PC-9 (cell line): ENCODE measurements at regions not wholly inside any gene's neighbourhood (a gene's known extent, or its start where the extent isn't known, plus 50 kb on each side); places are given as distances from the start of the nearest gene placed in this dataset.
"Not testable (repeated sequence)": the region's sequence is repeated elsewhere in the genome, so short reads cannot be mapped to it uniquely, and the experiment has no call there.

Experiments
- EZH2 ChIP-seq: fragments of 200-600 bp; sonication (generic); IDR thresholded peaks from 2 replicates; pipeline ENCODE4 v1.8.0; 2017; ENCODE audit warnings: antibody characterized with exemption, low read depth
- TF ChIP-seq, protein P1 (sequence below): fragments of 200-600 bp; sonication (generic); conservative IDR thresholded peaks from 2 replicates; pipeline ENCODE4 v1.6.1; 2017; ENCODE audit warnings: mixed run types, antibody characterized with exemption, mild to moderate bottlenecking, moderate library complexity

DNA sequence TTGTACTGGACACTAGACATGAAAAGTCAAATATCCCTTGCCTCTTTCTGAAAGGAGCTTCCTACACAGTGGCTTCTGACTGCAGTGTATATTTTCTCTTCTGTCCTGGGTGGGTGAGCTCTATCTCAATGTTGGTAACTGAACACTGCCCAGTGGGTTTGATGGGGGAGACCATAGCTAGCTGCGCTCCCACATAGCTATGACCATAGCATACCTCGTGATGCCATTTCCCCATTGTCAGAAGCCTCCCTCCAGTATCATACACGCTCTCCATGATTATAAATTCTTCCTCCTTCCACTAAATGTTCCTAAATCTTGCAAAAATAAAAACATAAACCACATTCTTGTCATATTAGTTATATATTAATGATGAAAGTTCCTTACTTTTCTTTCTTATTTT, 2134.7 kb upstream of the DEFB115 start:
- TF ChIP-seq, protein P1, sequence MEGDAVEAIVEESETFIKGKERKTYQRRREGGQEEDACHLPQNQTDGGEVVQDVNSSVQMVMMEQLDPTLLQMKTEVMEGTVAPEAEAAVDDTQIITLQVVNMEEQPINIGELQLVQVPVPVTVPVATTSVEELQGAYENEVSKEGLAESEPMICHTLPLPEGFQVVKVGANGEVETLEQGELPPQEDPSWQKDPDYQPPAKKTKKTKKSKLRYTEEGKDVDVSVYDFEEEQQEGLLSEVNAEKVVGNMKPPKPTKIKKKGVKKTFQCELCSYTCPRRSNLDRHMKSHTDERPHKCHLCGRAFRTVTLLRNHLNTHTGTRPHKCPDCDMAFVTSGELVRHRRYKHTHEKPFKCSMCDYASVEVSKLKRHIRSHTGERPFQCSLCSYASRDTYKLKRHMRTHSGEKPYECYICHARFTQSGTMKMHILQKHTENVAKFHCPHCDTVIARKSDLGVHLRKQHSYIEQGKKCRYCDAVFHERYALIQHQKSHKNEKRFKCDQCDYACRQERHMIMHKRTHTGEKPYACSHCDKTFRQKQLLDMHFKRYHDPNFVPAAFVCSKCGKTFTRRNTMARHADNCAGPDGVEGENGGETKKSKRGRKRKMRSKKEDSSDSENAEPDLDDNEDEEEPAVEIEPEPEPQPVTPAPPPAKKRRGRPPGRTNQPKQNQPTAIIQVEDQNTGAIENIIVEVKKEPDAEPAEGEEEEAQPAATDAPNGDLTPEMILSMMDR: not testable (repeated sequence)
- TF ChIP-seq EZH2: not testable (repeated sequence)
